T-helper 17 cell (primary cell): ENCODE measurements at regions not wholly inside any gene's neighbourhood (a gene's known extent, or its start where the extent isn't known, plus 50 kb on each side); places are given as distances from the start of the nearest gene placed in this dataset.

Source experiments
- ATAC-seq: fragments of 150-1000 bp; cut with Tn5 transposase; 2 replicates; pipeline ENCODE4 v1.10.0; 2021; ENCODE audit warnings: mild to moderate bottlenecking, moderate library complexity
- DNase-seq, 3 donors: peaks; one replicate each; pipeline versions ENCODE4 v3.0.0 to v3.0.0-alpha.2; 2020 to 2021
- H3K9me3 ChIP-seq: one replicate; pipeline ENCODE4 v1.7.0; 2013; ENCODE audit warnings: low read length, mild to moderate bottlenecking; ENCODE audit not compliant: control insufficient read depth, poor library complexity, severe bottlenecking
- H3K27ac Mint-ChIP-seq: one replicate; pipeline ENCODE4 v1.8.0; 2022; ENCODE audit warnings: mild to moderate bottlenecking, moderate library complexity, mixed read lengths
- H3K27me3 Mint-ChIP-seq: one replicate; pipeline ENCODE4 v1.8.0; 2022; ENCODE audit warnings: mixed read lengths
- H3K36me3 Mint-ChIP-seq: one replicate; pipeline ENCODE4 v1.8.0; 2022; ENCODE audit warnings: low read depth, mixed read lengths
- H3K4me1 Mint-ChIP-seq: one replicate; pipeline ENCODE4 v1.8.0; 2022; ENCODE audit warnings: mild to moderate bottlenecking, mixed read lengths
- H3K4me3 Mint-ChIP-seq: one replicate; pipeline ENCODE4 v1.8.0; 2022; ENCODE audit warnings: mild to moderate bottlenecking, moderate library complexity, mixed read lengths

DNA sequence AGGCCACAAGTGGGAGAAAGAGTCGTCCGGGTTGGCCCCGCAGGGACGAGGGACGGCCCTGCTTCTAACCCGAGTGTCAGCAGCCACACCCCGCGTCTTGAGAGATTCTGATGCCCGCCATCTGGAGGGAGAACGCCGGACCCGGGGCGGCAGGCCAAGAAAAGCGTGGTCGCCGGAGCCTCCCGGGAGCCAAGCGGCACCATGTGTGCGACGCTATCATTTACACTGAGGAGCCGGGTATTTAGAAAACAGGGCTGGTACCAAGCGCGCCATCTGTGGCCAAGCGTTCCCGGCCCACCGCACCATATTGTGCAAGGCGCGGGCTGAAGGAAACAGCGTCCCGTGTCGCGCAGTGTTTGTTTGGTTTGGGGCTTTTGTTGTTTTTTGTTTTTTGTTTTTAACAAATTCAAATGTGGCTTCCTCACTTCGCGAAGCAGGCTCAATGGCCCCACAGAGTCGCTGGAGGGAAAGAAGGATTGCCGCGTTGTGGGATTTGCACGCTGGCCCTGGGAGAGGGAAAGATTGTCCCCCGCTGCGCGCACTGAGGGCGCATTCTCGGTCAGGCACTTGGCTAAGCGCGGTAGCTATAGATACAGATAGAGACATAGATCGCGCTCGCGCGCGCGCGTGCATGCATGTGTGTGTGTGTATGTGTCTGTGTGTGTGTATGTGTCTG is 153.8 kb downstream of the BCL11B start:
- DNase-seq (no peak), ATAC-seq (no peak)
- H3K36me3 Mint-ChIP-seq, result no peaks in the 10 kb centered on the region
- H3K9me3 ChIP-seq, result no peaks in the 10 kb centered on the region
- peak overlapping the region; percentile 45 for H3K4me3 Mint-ChIP-seq
- peak overlapping the region; percentile 29 for H3K27ac Mint-ChIP-seq
- peaks cover 5% of the 10 kb centered on the region for H3K4me1 Mint-ChIP-seq
- peaks cover 5% of the 10 kb centered on the region for H3K27me3 Mint-ChIP-seq

DNA sequence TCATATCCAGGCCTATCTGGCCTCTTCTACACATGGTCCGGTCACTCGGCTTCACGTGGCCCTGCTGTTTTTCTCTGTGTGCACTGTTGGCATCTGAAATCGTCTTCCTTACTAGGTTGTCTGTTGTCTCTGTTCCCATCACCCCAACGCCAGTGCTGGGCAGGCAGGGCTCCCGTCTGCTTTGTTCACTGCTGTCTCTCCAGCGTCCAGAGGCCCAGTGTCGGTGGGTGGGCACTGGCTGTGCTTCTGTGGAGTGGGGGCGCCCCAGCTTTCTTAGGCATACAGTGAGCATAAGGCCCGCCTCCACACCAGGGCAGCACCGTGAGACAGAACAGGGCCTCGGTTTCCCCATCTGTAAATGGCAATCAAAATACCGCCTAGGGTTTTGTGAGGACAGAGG is 153.1 kb downstream of the BCL11B start:
- no peaks in the 10 kb centered on the region for H3K9me3 ChIP-seq
- DNase-seq (no peak), ATAC-seq (no peak)
- H3K27ac Mint-ChIP-seq, result peak overlapping the region; percentile 29
- H3K4me3 Mint-ChIP-seq, result no peak overlapping the region
- H3K27me3 Mint-ChIP-seq, result peaks cover 5% of the 10 kb centered on the region
- peaks cover 5% of the 10 kb centered on the region for H3K4me1 Mint-ChIP-seq
- H3K36me3 Mint-ChIP-seq, result no peaks in the 10 kb centered on the region
